NCI-H146 treated with DMSO at 0.1 percent for 48 hours (cell line): ENCODE measurements at regions not wholly inside any gene's neighbourhood (a gene's known extent, or its start where the extent isn't known, plus 50 kb on each side); places are given as distances from the start of the nearest gene placed in this dataset.

Experiments
- DNase-seq: peaks from one replicate; lab custom pipeline; 2025; ENCODE audit not compliant: unreplicated experiment; lab: John Stamatoyannopoulos, UW

- DNase-seq, result no peak
Observed at GRCh38 chr13:89752394-89752793, 1595.1 kb upstream of the MIR17HG start.

DNA sequence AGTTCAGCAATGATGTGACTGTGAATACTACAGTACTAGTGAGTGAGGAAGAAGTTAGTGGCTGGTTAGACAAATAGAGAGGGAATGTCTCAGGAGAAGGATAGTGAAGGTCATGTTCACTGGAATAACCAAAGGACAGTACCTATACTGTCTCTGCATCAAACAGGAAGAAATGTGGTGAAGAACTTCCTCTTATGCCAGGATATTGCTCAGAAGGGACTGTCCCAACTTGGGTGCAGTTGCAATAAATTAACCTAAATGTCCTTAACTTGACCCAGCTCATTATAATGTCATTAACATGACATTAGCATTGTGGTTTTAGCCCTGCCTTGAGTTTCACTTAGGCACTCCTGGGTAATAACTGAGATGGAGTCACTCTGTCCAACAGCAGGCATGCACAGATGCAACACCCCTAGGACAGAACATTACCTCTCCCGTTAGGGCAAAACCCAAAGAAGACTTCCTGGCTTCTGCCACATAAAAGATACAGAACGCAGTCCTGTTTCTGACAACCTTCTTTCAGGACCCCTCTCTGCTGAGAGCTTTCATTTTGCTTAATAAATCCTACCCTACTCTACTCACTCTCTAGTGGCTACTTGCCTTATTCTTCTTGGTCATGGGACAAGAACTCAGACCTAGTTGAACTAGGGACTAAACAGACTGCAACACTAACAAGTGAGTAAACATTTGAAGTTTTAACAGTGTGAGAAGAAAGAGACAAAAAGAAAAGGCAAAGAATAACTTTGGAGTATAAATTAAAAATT is 1591.6 kb upstream of the MIR17HG start:
- DNase-seq, result no peak

DNA sequence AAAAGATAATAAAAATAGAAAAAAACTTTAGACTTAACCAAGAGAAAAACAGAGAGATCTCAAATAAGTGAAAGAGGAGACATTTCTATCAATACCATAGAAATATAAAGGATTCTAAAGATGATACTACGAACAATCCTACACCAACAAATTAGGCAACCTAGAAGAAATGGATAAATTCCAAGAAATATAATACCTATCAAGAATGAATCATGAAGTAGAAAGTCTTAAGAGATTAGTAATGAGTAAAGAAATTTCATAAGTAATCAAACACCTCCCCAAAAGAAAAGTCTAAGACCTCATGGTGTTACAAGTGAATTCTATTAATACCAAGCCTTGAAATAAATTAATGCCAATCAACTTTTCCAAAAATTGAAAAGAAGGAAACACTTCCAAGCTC is 1584.5 kb upstream of the MIR17HG start:
- DNase-seq, result no peak

DNA sequence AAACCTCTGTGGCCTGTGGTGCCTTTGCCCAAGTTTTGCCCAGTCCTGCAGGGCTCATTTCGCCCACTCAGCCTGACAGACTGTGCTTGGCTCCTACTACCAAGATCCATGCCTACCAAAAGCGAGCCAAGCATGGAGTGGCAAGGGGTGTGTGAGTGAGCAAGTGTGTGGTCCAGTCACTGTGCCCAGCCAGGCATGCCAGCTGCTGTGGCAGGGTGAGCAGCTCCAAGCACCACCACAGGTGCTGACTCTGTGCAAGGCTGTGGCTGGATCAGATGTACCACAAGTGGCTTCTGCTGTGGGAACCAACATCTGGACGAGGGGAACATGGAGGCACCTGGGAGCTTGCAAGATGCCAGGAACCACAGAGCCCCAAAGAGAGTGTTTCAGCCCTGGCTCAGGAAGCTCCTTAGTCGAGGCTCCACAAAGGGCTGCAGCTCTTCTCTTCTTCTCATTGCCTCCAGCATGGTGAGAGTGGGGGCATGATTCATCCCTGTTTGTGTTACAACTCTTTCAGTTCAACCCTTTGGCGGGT is 1564.2 kb upstream of the MIR17HG start:
- no peak for DNase-seq

- no peak for DNase-seq
Observed at GRCh38 chr13:89784161-89784809, 1563.2 kb upstream of the MIR17HG start.

GRCh38 chr13:89786531-89786930 is 1561.0 kb upstream of the MIR17HG start:
- no peak for DNase-seq

- DNase-seq, result no peak
Observed at GRCh38 chr13:89790696-89791095, 1556.8 kb upstream of the MIR17HG start.

DNA sequence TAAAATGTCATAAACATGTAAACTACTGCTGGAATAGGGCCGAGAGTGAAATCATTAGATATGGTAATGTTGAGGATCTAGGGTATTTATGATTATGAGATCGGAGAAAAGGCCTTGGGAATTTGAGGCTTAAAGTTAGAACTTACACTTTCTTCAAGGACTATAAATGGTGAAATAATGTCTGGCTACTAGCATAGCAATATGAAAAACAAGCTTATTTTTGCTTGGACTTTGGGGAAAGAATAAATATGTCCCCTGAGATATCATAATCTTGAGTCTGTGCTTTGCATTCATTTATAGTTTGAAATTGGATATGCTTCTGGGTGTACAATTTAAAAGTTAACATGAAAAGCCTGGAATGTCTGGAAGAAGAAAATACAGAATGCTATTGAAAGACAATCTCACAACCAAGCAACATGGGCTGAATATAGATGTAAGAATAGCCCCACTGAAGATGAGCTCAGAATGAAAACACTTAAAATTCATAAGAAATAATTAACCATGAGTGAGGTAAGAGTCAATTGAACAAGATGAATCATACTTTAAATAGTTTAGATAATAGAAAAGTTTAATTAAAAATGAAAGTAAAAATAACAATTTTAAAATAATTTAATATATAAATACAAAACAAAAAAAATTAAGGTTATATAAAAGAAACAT is 1555.4 kb upstream of the MIR17HG start:
- no peak for DNase-seq

- DNase-seq, result no peak
Observed at GRCh38 chr13:89796196-89796595, 1551.3 kb upstream of the MIR17HG start.

- DNase-seq, result no peak
Observed at GRCh38 chr13:89803839-89804238, 1543.6 kb upstream of the MIR17HG start.

GRCh38 chr13:89806594-89806993 is 1540.9 kb upstream of the MIR17HG start:
- no peak for DNase-seq

DNA sequence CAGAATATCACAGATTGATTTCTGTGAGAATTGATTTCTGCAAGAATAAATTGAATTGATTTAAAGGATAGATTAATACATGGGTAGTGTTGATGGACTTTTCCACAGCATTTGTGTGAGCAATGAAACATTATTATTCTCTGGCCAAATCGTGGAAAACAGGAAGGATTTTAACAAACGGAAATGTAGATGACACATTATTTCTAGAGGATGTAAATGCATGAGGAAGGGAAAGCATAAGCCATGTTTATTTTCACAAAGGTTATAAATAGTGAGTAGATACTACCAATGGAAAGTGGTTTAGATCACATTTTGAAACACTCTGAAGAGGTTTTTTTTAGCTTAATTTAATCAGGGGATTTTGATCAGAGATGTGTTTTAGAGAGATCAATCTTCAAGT is 1534.6 kb upstream of the MIR17HG start:
- no peak for DNase-seq

- no peak for DNase-seq
Observed at GRCh38 chr13:89816404-89816803, 1531.1 kb upstream of the MIR17HG start.

GRCh38 chr13:89822467-89822866 is 1525.0 kb upstream of the MIR17HG start:
- no peak for DNase-seq

- DNase-seq, result no peak
Observed at GRCh38 chr13:89827552-89827951, 1519.9 kb upstream of the MIR17HG start.

- no peak for DNase-seq
Observed at GRCh38 chr13:89828506-89828905, 1519.0 kb upstream of the MIR17HG start.

- DNase-seq, result no peak
Observed at GRCh38 chr13:89831157-89831556, 1516.3 kb upstream of the MIR17HG start.

GRCh38 chr13:89832827-89833226 is 1514.7 kb upstream of the MIR17HG start:
- no peak for DNase-seq

- DNase-seq, result no peak
Observed at GRCh38 chr13:89843621-89844020, 1503.9 kb upstream of the MIR17HG start.

DNA sequence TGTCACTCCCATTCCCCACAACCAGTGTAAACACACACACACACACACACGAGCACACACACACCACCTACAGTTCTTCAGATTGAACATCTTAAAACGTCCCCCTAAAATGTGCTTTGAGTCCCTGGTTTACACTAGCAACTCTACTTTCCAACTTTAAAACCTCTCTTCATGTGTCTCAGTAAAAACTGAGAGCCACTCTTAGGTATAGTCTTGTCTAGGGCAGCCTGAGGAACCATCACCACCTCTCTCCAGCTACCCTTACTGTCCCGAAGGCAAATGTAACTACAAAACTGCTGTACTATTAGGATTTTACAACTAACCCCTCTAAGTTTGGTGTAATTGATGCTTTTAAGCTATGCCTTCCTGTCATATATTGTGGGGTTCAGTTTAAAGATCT is 1501.6 kb upstream of the MIR17HG start:
- DNase-seq, result no peak

- no peak for DNase-seq
Observed at GRCh38 chr13:89846926-89847585, 1500.4 kb upstream of the MIR17HG start.
